ENCODE measurements at regions not wholly inside any gene's neighbourhood (a gene's known extent, or its start where the extent isn't known, plus 50 kb on each side); places are given as distances from the start of the nearest gene placed in this dataset.
"Not testable (repeated sequence)": the region's sequence is repeated elsewhere in the genome, so short reads cannot be mapped to it uniquely, and the experiment has no call there.

- Histone ChIP-seq H3K27me3 (ENCODE audit: control insufficient read depth, low read length) (no peaks in the 10 kb centered on the region), H4K20me1 (ENCODE audit: control insufficient read depth, insufficient read depth, low read depth, low read length) (no peaks in the 10 kb centered on the region), H3K4me1 (ENCODE audit: control insufficient read depth, low read length) (no peaks in the 10 kb centered on the region), H3K4me2 (ENCODE audit: low read length) (no peak overlapping the region), H3F3A (ENCODE audit: control insufficient read depth, insufficient read depth) (no peaks in the 10 kb centered on the region), H3K9me2 (replicated peaks; ENCODE audit: control insufficient read depth, low read length) (no peaks in the 10 kb centered on the region), H3K79me2 (ENCODE audit: control insufficient read depth, low read length) (no peaks in the 10 kb centered on the region), H3K36me3 (ENCODE audit: control insufficient read depth, low read length) (no peaks in the 10 kb centered on the region), H3K9me3 (ENCODE audit: control insufficient read depth, insufficient read depth, low read length) (no peaks in the 10 kb centered on the region), H3K27ac (ENCODE audit: low read depth, low read length) (no peak overlapping the region), H3K4me3 (ENCODE audit: low read length) (no peak overlapping the region)
- TF ChIP-seq CTCF (IDR thresholded peaks at IDR 0.05; ENCODE audit: low read depth, low read length, poor library complexity, severe bottlenecking) (no peak), EZH2phosphoT487 (IDR thresholded peaks at IDR 0.05; ENCODE audit: borderline replicate concordance, low read length) (no peak)
These were observed 874.8 kb downstream of the KCNT2 start for GRCh38 chr1:195733408-195733807.

- H3K27me3 ChIP-seq (ENCODE audit: control insufficient read depth, low read length), result no peaks in the 10 kb centered on the region
- H3K79me2 ChIP-seq (ENCODE audit: control insufficient read depth, low read length), result no peaks in the 10 kb centered on the region
- H4K20me1 ChIP-seq (ENCODE audit: control insufficient read depth, insufficient read depth, low read depth, low read length), result no peaks in the 10 kb centered on the region
- no peaks in the 10 kb centered on the region for H3K4me1 ChIP-seq (ENCODE audit: control insufficient read depth, low read length)
- H3K4me3 ChIP-seq (ENCODE audit: low read length), result no peak overlapping the region
- no peaks in the 10 kb centered on the region for H3K9me3 ChIP-seq (ENCODE audit: control insufficient read depth, insufficient read depth, low read length)
- H3K27ac ChIP-seq (ENCODE audit: low read depth, low read length), result no peak overlapping the region
- no peaks in the 10 kb centered on the region for H3K9me2 ChIP-seq (replicated peaks; ENCODE audit: control insufficient read depth, low read length)
- TF ChIP-seq EZH2phosphoT487 (IDR thresholded peaks at IDR 0.05; ENCODE audit: borderline replicate concordance, low read length), result no peak
- no peak for TF ChIP-seq CTCF (IDR thresholded peaks at IDR 0.05; ENCODE audit: low read depth, low read length, poor library complexity, severe bottlenecking)
- no peak overlapping the region for H3K4me2 ChIP-seq (ENCODE audit: low read length)
- H3K36me3 ChIP-seq (ENCODE audit: control insufficient read depth, low read length), result no peaks in the 10 kb centered on the region
- H3F3A ChIP-seq (ENCODE audit: control insufficient read depth, insufficient read depth), result no peaks in the 10 kb centered on the region
These were observed 876.9 kb downstream of the KCNT2 start for GRCh38 chr1:195731385-195731784.

GRCh38 chr1:195723796-195724194, 884.4 kb downstream of the KCNT2 start:
- no peaks in the 10 kb centered on the region for H3K9me3 ChIP-seq (ENCODE audit: control insufficient read depth, insufficient read depth, low read length)
- no peak overlapping the region for H3K4me3 ChIP-seq (ENCODE audit: low read length)
- H3K9me2 ChIP-seq (replicated peaks; ENCODE audit: control insufficient read depth, low read length), result no peaks in the 10 kb centered on the region
- TF ChIP-seq EZH2phosphoT487 (IDR thresholded peaks at IDR 0.05; ENCODE audit: borderline replicate concordance, low read length) (no peak), CTCF (IDR thresholded peaks at IDR 0.05; ENCODE audit: low read depth, low read length, poor library complexity, severe bottlenecking) (no peak)
- no peak overlapping the region for H3K4me2 ChIP-seq (ENCODE audit: low read length)
- H3K36me3 ChIP-seq (ENCODE audit: control insufficient read depth, low read length), result no peaks in the 10 kb centered on the region
- H4K20me1 ChIP-seq (ENCODE audit: control insufficient read depth, insufficient read depth, low read depth, low read length), result no peaks in the 10 kb centered on the region
- H3K27ac ChIP-seq (ENCODE audit: low read depth, low read length), result no peak overlapping the region
- H3K79me2 ChIP-seq (ENCODE audit: control insufficient read depth, low read length), result no peaks in the 10 kb centered on the region
- H3K4me1 ChIP-seq (ENCODE audit: control insufficient read depth, low read length), result no peaks in the 10 kb centered on the region
- H3K27me3 ChIP-seq (ENCODE audit: control insufficient read depth, low read length), result no peaks in the 10 kb centered on the region
- H3F3A ChIP-seq (ENCODE audit: control insufficient read depth, insufficient read depth), result no peaks in the 10 kb centered on the region

- H3K9me2 ChIP-seq (replicated peaks; ENCODE audit: control insufficient read depth, low read length); H3K27ac ChIP-seq (ENCODE audit: low read depth, low read length); H3K27me3 ChIP-seq (ENCODE audit: control insufficient read depth, low read length); H3K4me3 ChIP-seq (ENCODE audit: low read length); H3K4me2 ChIP-seq (ENCODE audit: low read length); H3K79me2 ChIP-seq (ENCODE audit: control insufficient read depth, low read length); H3F3A ChIP-seq (ENCODE audit: control insufficient read depth, insufficient read depth); H3K36me3 ChIP-seq (ENCODE audit: control insufficient read depth, low read length); H3K9me3 ChIP-seq (ENCODE audit: control insufficient read depth, insufficient read depth, low read length); H3K4me1 ChIP-seq (ENCODE audit: control insufficient read depth, low read length); H4K20me1 ChIP-seq (ENCODE audit: control insufficient read depth, insufficient read depth, low read depth, low read length): not testable (repeated sequence)
These were observed 885.1 kb downstream of the KCNT2 start for GRCh38 chr1:195722852-195723795.

GRCh38 chr1:195722146-195722545, 886.1 kb downstream of the KCNT2 start:
- not testable (repeated sequence) for H3K4me2 ChIP-seq (ENCODE audit: low read length); H3F3A ChIP-seq (ENCODE audit: control insufficient read depth, insufficient read depth); H3K9me2 ChIP-seq (replicated peaks; ENCODE audit: control insufficient read depth, low read length); H4K20me1 ChIP-seq (ENCODE audit: control insufficient read depth, insufficient read depth, low read depth, low read length); H3K27ac ChIP-seq (ENCODE audit: low read depth, low read length); H3K4me3 ChIP-seq (ENCODE audit: low read length); H3K79me2 ChIP-seq (ENCODE audit: control insufficient read depth, low read length); H3K4me1 ChIP-seq (ENCODE audit: control insufficient read depth, low read length); H3K9me3 ChIP-seq (ENCODE audit: control insufficient read depth, insufficient read depth, low read length); H3K36me3 ChIP-seq (ENCODE audit: control insufficient read depth, low read length); H3K27me3 ChIP-seq (ENCODE audit: control insufficient read depth, low read length)
